ENCODE measurements at regions not wholly inside any gene's neighbourhood (a gene's known extent, or its start where the extent isn't known, plus 50 kb on each side); places are given as distances from the start of the nearest gene placed in this dataset.

DNA sequence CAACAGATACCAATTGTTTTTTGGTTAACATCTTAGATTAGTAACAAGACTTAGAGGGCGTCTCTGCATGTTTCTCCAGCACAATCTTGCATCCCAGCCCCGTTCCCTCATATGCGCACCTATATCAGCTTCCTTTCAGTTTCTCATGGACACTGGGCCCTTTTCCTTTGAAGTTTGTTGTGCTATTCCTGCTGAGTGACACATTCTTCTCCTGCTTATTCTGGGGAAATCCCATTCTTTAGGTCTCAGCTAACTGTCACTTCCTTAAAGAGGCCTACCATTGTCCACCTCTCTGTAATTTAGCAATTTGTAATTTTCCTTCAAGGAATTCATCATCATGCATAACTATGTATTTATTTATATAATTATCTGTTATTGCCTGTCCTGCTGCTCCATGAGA, 110.3 kb upstream of the STEAP1B start (continued):
- TF ChIP-seq TEAD4 (IDR thresholded peaks at IDR 0.05; ENCODE audit: borderline replicate concordance, insufficient read depth) (no peak), ELF1 (IDR thresholded peaks at IDR 0.05) (no peak), NRF1 (IDR thresholded peaks at IDR 0.05; ENCODE audit: low read depth, low read length) (no peak)
- TF ChIP-seq, protein P1, sequence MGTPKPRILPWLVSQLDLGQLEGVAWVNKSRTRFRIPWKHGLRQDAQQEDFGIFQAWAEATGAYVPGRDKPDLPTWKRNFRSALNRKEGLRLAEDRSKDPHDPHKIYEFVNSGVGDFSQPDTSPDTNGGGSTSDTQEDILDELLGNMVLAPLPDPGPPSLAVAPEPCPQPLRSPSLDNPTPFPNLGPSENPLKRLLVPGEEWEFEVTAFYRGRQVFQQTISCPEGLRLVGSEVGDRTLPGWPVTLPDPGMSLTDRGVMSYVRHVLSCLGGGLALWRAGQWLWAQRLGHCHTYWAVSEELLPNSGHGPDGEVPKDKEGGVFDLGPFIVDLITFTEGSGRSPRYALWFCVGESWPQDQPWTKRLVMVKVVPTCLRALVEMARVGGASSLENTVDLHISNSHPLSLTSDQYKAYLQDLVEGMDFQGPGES (IDR thresholded peaks at IDR 0.05; ENCODE audit: low read depth, low read length) = no peak

DNA sequence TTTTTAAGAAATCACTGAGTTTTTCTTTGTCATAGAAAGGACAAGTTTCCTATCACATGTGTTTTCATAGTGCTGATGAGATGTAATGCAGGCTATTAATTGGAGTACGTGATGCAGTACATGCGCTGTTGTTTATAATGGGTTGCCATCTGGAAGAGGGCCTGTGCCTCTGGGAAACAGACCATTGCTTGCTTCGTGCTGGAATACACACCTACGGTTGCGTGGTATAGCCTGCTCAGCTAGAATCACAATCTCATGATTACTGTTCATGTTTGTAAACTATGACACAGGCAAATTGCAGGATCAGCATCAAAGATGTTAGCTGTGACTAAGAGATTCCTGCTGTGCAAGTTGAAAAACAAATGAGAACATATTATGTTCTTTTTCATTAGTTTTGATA, 107.2 kb upstream of the STEAP1B start:
- TF ChIP-seq EZH2phosphoT487 (IDR thresholded peaks at IDR 0.05; ENCODE audit: borderline replicate concordance, low read depth) (no peak), RXRA (IDR thresholded peaks at IDR 0.05; ENCODE audit: borderline replicate concordance, low read depth) (no peak), TEAD4 (IDR thresholded peaks at IDR 0.05; ENCODE audit: borderline replicate concordance, insufficient read depth) (no peak), TCF12 (IDR thresholded peaks at IDR 0.05) (no peak), NFIC (IDR thresholded peaks at IDR 0.05; ENCODE audit: borderline replicate concordance) (no peak)
- TF ChIP-seq, protein P2, sequence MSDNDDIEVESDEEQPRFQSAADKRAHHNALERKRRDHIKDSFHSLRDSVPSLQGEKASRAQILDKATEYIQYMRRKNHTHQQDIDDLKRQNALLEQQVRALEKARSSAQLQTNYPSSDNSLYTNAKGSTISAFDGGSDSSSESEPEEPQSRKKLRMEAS (IDR thresholded peaks at IDR 0.05; ENCODE audit: low read depth) = no peak
- no peaks in the 10 kb centered on the region for H3K9me2 ChIP-seq
- no peaks in the 10 kb centered on the region for H3K27me3 ChIP-seq (ENCODE audit: insufficient read depth)
- ChIA-PET POLR2A (no interaction called here), CTCF (no interaction called here)
- H3K36me3 ChIP-seq (replicated peaks in 1 of 2; ENCODE audit: control insufficient read depth in 1 of 2, insufficient read depth in 2 of 2, low read length in 1 of 2) = no peaks in the 10 kb centered on the region
- no peaks in the 10 kb centered on the region for H3K79me2 ChIP-seq (ENCODE audit: insufficient read depth)
- H3K4me1 ChIP-seq (ENCODE audit: control insufficient read depth in 1 of 2, insufficient read depth in 2 of 2, low read depth in 1 of 2, low read length in 1 of 2) = peaks cover 0 to 3% of the 10 kb centered on the region in 2 experiments; a peak in 2 of 4 replicates
- no peak overlapping the region for H3K27ac ChIP-seq (ENCODE audit: low read depth in 2 of 2, low read length in 1 of 2)
- 29% methylated on average over 5 of the region's 5 CpGs for WGBS (ENCODE audit: low lambda C conversion rate)
- H2AFZ ChIP-seq (ENCODE audit: low read depth) = no peak overlapping the region
- H4K20me1 ChIP-seq (ENCODE audit: insufficient read depth) = no peaks in the 10 kb centered on the region
- H3K9me3 ChIP-seq = no peaks in the 10 kb centered on the region
- no peak for DNase-seq
- H3K4me3 ChIP-seq (ENCODE audit: low read depth in 2 of 2, low read length in 1 of 2) = no peak overlapping the region
- H3K9ac ChIP-seq = no peak overlapping the region
- no peak overlapping the region for H3K4me2 ChIP-seq
- peaks cover 10% of the 10 kb centered on the region for H3F3A ChIP-seq (replicated peaks; ENCODE audit: insufficient read depth)

DNA sequence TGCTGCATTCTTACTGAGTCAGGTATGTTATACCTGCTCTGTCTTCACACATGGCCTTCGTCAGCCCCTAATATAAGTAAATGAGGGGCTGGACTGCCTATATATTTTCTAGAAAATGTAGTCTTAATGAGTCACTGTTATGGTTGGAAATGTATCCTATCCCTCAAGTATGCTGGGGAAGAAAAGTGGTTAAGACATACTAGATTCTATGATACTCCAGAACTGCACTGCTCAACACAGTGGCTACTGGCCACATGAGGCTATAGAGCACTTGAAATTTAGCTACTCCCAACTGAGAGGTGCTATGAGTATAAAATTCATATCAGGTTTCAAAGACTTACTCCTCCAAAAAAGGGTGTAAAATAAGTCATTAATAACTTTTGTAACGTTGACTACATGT, 104.3 kb upstream of the STEAP1B start:
- H2AFZ ChIP-seq (ENCODE audit: low read depth) = no peak overlapping the region
- no peaks in the 10 kb centered on the region for H3K79me2 ChIP-seq (ENCODE audit: insufficient read depth)
- POLR2A ChIA-PET = no interaction called here
- H3K36me3 ChIP-seq (replicated peaks in 1 of 2; ENCODE audit: control insufficient read depth in 1 of 2, insufficient read depth in 2 of 2, low read length in 1 of 2) = no peaks in the 10 kb centered on the region
- H3K27ac ChIP-seq (ENCODE audit: low read depth in 2 of 2, low read length in 1 of 2) = no peak overlapping the region
- WGBS (ENCODE audit: low lambda C conversion rate) = 25% methylated on average over 2 of the region's 2 CpGs
- no peak overlapping the region for H3K4me2 ChIP-seq
- no peak for TF ChIP-seq SMC3 (IDR thresholded peaks at IDR 0.05; ENCODE audit: low read depth, low read length)
- TF ChIP-seq YY1 (IDR thresholded peaks at IDR 0.05; ENCODE audit: low read depth) = no peak
- TF ChIP-seq, protein P3, sequence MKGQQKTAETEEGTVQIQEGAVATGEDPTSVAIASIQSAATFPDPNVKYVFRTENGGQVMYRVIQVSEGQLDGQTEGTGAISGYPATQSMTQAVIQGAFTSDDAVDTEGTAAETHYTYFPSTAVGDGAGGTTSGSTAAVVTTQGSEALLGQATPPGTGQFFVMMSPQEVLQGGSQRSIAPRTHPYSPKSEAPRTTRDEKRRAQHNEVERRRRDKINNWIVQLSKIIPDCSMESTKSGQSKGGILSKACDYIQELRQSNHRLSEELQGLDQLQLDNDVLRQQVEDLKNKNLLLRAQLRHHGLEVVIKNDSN (IDR thresholded peaks at IDR 0.05; ENCODE audit: borderline replicate concordance, low read depth) = no peak
- TF ChIP-seq MEF2A (IDR thresholded peaks at IDR 0.05; ENCODE audit: borderline replicate concordance, low read depth) = no peak
- TF ChIP-seq EZH2phosphoT487 (IDR thresholded peaks at IDR 0.05; ENCODE audit: borderline replicate concordance, low read depth) = no peak
- TF ChIP-seq, protein P4, sequence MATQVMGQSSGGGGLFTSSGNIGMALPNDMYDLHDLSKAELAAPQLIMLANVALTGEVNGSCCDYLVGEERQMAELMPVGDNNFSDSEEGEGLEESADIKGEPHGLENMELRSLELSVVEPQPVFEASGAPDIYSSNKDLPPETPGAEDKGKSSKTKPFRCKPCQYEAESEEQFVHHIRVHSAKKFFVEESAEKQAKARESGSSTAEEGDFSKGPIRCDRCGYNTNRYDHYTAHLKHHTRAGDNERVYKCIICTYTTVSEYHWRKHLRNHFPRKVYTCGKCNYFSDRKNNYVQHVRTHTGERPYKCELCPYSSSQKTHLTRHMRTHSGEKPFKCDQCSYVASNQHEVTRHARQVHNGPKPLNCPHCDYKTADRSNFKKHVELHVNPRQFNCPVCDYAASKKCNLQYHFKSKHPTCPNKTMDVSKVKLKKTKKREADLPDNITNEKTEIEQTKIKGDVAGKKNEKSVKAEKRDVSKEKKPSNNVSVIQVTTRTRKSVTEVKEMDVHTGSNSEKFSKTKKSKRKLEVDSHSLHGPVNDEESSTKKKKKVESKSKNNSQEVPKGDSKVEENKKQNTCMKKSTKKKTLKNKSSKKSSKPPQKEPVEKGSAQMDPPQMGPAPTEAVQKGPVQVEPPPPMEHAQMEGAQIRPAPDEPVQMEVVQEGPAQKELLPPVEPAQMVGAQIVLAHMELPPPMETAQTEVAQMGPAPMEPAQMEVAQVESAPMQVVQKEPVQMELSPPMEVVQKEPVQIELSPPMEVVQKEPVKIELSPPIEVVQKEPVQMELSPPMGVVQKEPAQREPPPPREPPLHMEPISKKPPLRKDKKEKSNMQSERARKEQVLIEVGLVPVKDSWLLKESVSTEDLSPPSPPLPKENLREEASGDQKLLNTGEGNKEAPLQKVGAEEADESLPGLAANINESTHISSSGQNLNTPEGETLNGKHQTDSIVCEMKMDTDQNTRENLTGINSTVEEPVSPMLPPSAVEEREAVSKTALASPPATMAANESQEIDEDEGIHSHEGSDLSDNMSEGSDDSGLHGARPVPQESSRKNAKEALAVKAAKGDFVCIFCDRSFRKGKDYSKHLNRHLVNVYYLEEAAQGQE (IDR thresholded peaks at IDR 0.05; ENCODE audit: low read depth, low read length) = no peak
- TF ChIP-seq SIN3A (IDR thresholded peaks at IDR 0.05; ENCODE audit: borderline replicate concordance, low read depth, low read length) = no peak
- TF ChIP-seq, protein P1 (IDR thresholded peaks at IDR 0.05; ENCODE audit: low read depth, low read length) = no peak
- TF ChIP-seq RAD21 (IDR thresholded peaks at IDR 0.05; ENCODE audit: low read length) = no peak
- TF ChIP-seq RFX5 (IDR thresholded peaks at IDR 0.05; ENCODE audit: low read length) = no peak
- no peak overlapping the region for H3K9ac ChIP-seq
- CTCF ChIA-PET = interaction anchor here (1.2 kb wide), 1 partner anchor 44 kb away, joined by 4 read pairs; no protein-coding TSS in a partner anchor
- no peaks in the 10 kb centered on the region for H3F3A ChIP-seq (replicated peaks; ENCODE audit: insufficient read depth)
- H3K4me1 ChIP-seq (ENCODE audit: control insufficient read depth in 1 of 2, insufficient read depth in 2 of 2, low read depth in 1 of 2, low read length in 1 of 2) = peaks cover 5 to 13% of the 10 kb centered on the region in 2 experiments; a peak in 3 of 4 replicates
- no peaks in the 10 kb centered on the region for H3K9me3 ChIP-seq
- DNase-seq = no peak
- no peaks in the 10 kb centered on the region for H4K20me1 ChIP-seq (ENCODE audit: insufficient read depth)
- H3K27me3 ChIP-seq (ENCODE audit: insufficient read depth) = no peaks in the 10 kb centered on the region
- no peaks in the 10 kb centered on the region for H3K9me2 ChIP-seq
- H3K4me3 ChIP-seq (ENCODE audit: low read depth in 2 of 2, low read length in 1 of 2) = no peak overlapping the region

Measured in SK-N-SH (cell line).